ENCODE measurements at regions not wholly inside any gene's neighbourhood (a gene's known extent, or its start where the extent isn't known, plus 50 kb on each side); places are given as distances from the start of the nearest gene placed in this dataset.
"Not testable (repeated sequence)": the region's sequence is repeated elsewhere in the genome, so short reads cannot be mapped to it uniquely, and the experiment has no call there.

DNA sequence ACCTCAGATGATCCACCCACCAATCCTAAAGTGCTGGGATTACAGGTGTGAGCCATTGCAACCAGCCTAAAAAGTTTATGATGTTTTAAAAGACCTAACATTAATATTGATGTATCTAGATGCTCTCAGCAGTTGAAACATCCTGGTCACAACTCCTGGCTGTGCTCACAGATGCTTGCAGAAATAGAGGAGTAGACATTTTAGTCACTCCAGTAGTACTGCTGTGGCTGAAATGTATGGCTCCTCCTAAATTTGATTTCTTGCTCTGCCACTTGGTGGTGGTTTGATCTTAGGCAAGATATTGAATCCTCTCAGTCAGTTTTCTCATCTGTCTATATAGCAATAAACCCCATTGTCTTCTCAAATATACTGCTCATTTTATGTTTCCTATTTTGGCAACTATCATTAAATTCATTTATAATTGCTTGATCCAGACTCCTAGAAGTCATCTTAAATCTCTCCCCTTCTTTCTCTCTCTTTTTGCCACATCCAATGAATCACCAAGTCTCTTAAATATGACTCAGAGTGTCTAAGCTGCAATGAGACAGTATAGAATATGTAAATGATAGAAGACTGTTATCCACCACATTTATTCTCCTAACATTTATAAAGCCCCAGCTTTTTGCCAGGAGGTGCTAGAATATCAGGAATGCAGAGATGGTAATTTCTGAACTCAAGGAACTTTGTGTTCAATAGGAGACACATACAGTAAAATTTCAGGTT lies 78.1 kb upstream of the NRBF2 start:
- no peak for TF ChIP-seq CTCF (IDR thresholded peaks at IDR 0.05)
- intact Hi-C loops (cut with micrococcal nuclease): no loop called here
- ChIA-PET CTCF (no interaction called here), POLR2A (no interaction called here)
- ATAC-seq (ENCODE audit: low read depth) (no peak), DNase-seq (no peak)
- H3K27ac Mint-ChIP-seq: no peak overlapping the region
- no peaks in the 10 kb centered on the region for H3K36me3 Mint-ChIP-seq (ENCODE audit: low read depth)
- H3K27me3 Mint-ChIP-seq: peaks cover 7% of the 10 kb centered on the region
- H3K4me1 Mint-ChIP-seq: no peaks in the 10 kb centered on the region
- H3K4me3 Mint-ChIP-seq: no peak overlapping the region
- H3K9me3 Mint-ChIP-seq: no peaks in the 10 kb centered on the region

GRCh38 chr10:63052083-63052482 lies 81.0 kb upstream of the NRBF2 start:
- Mint-ChIP-seq H3K27me3 (peaks cover 10% of the 10 kb centered on the region), H3K36me3 (ENCODE audit: low read depth) (no peaks in the 10 kb centered on the region), H3K4me3 (no peak overlapping the region), H3K9me3 (peaks cover 3% of the 10 kb centered on the region), H3K4me1 (no peaks in the 10 kb centered on the region), H3K27ac (no peak overlapping the region)
- ATAC-seq (ENCODE audit: low read depth) (no peak), DNase-seq (no peak)
- intact Hi-C loops (cut with micrococcal nuclease): no loop called here
- ChIA-PET POLR2A (no interaction called here), CTCF (no interaction called here)
- TF ChIP-seq CTCF (IDR thresholded peaks at IDR 0.05): no peak

- ATAC-seq (ENCODE audit: low read depth) (no peak), DNase-seq (no peak)
- H3K4me3 Mint-ChIP-seq: no peak overlapping the region
- H3K27ac Mint-ChIP-seq: no peak overlapping the region
- H3K9me3 Mint-ChIP-seq: peaks cover 13% of the 10 kb centered on the region
- no peaks in the 10 kb centered on the region for H3K4me1 Mint-ChIP-seq
- no peaks in the 10 kb centered on the region for H3K36me3 Mint-ChIP-seq (ENCODE audit: low read depth)
- intact Hi-C loops (cut with micrococcal nuclease): no loop called here
- ChIA-PET POLR2A (no interaction called here), CTCF (no interaction called here)
- H3K27me3 Mint-ChIP-seq: peaks cover 24% of the 10 kb centered on the region
- TF ChIP-seq CTCF (IDR thresholded peaks at IDR 0.05): no peak
Observed at GRCh38 chr10:63042256-63042655, 90.9 kb upstream of the NRBF2 start.

DNA sequence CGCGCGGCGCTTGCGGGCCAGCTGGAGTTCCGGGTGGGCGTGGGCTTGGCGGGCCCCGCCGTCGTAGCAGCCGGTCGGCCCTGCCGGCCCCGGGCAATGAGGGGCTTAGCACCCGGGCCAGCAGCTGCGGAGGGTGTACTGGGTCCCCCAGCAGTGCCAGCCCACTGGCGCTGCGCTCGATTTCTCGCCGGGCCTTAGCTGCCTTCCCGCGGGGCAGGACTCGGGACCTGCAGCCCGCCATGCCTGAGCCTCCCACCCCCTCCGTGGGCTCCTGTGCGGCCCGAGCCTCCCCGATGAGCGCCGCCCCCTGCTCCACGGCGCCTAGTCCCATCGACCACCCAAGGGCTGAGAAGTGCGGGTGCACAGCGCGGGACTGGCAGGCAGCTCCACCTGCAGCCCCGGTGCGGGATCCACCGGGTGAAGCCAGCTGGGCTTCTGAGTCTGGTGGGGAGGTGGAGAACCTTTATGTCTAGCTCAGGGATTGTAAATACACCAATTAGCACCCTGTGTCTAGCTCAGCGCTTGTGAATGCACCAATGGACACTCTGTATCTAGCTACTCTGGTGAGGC lies 99.4 kb upstream of the NRBF2 start:
- POLR2A ChIA-PET, H3K27ac Mint-ChIP-seq, CTCF ChIA-PET: not testable (repeated sequence)

DNA sequence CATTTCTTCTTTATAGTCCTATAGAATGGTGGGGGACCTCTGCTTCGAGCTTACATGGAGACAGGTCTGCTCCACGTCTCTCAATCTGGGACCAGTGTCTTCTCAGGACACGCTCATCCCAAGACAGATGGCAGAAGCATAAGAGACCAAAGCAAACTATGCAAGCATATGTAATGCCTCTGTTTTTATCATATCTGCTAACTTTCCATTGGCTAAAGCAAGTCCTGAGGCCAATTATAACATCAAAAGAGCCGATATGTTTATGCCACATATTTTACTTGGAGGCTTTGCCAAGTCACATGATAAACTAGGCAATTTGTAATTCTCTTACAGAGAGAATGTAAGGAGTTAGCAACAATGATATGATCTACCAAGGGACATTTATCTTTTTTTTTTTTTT lies 102.6 kb upstream of the NRBF2 start:
- Mint-ChIP-seq H3K27me3 (peaks cover 4% of the 10 kb centered on the region), H3K36me3 (ENCODE audit: low read depth) (no peaks in the 10 kb centered on the region), H3K4me3 (no peak overlapping the region), H3K9me3 (no peaks in the 10 kb centered on the region), H3K27ac (no peak overlapping the region), H3K4me1 (no peaks in the 10 kb centered on the region)
- no peak for ATAC-seq (ENCODE audit: low read depth)
- intact Hi-C loops (cut with micrococcal nuclease): no loop called here
- no peak for TF ChIP-seq CTCF (IDR thresholded peaks at IDR 0.05)
- ChIA-PET POLR2A (no interaction called here), CTCF (no interaction called here)
- no peak for DNase-seq

More for the DNA sequence above, 99.4 kb upstream of the NRBF2 start:
- H3K36me3 Mint-ChIP-seq (ENCODE audit: low read depth); H3K4me3 Mint-ChIP-seq; H3K9me3 Mint-ChIP-seq; H3K27me3 Mint-ChIP-seq; H3K4me1 Mint-ChIP-seq; DNase-seq; intact Hi-C loops (cut with micrococcal nuclease); ATAC-seq (ENCODE audit: low read depth): not testable (repeated sequence)
